Activated CD8-positive, alpha-beta memory T cell treated with anti-CD3 and anti-CD28 coated beads, Interleukin-2, amount 50 U/mL, for 24 hours (primary cell): ENCODE measurements at regions not wholly inside any gene's neighbourhood (a gene's known extent, or its start where the extent isn't known, plus 50 kb on each side); places are given as distances from the start of the nearest gene placed in this dataset.

Experiments used
- DNase-seq: peaks from one replicate; pipeline ENCODE4 v3.0.0-alpha.2; 2020; ENCODE audit errors: extremely low read depth

GRCh38 chr21:24225431-24225830 lies 1381.8 kb downstream of the MRPL39 start:
- no peak for DNase-seq

- no peak for DNase-seq
Measured at GRCh38 chr21:24224422-24224821, 1382.9 kb downstream of the MRPL39 start.

- no peak for DNase-seq
Measured at GRCh38 chr21:24223624-24224023, 1383.7 kb downstream of the MRPL39 start.

GRCh38 chr21:24222676-24223075 lies 1384.6 kb downstream of the MRPL39 start:
- no peak for DNase-seq

- no peak for DNase-seq
Measured at GRCh38 chr21:24220446-24220845, 1386.8 kb downstream of the MRPL39 start.

GRCh38 chr21:24217151-24217550 lies 1390.1 kb downstream of the MRPL39 start:
- DNase-seq, result no peak

GRCh38 chr21:24210130-24210529 lies 1397.2 kb downstream of the MRPL39 start:
- no peak for DNase-seq

- no peak for DNase-seq
Measured at GRCh38 chr21:24208562-24209260, 1398.6 kb downstream of the MRPL39 start.

- no peak for DNase-seq
Measured at GRCh38 chr21:24205319-24205718, 1402.0 kb downstream of the MRPL39 start.

- no peak for DNase-seq
Measured at GRCh38 chr21:24204641-24205040, 1402.6 kb downstream of the MRPL39 start.

GRCh38 chr21:24200052-24200451 lies 1407.2 kb downstream of the MRPL39 start:
- DNase-seq, result no peak

- DNase-seq, result no peak
Measured at GRCh38 chr21:24197923-24198322, 1409.4 kb downstream of the MRPL39 start.

GRCh38 chr21:24197132-24197643 lies 1410.1 kb downstream of the MRPL39 start:
- no peak for DNase-seq

- DNase-seq, result no peak
Measured at GRCh38 chr21:24188506-24188905, 1418.8 kb downstream of the MRPL39 start.

- no peak for DNase-seq
Measured at GRCh38 chr21:24183077-24183476, 1424.2 kb downstream of the MRPL39 start.

- no peak for DNase-seq
Measured at GRCh38 chr21:24179110-24179509, 1428.2 kb downstream of the MRPL39 start.

GRCh38 chr21:24175106-24175505 lies 1432.2 kb downstream of the MRPL39 start:
- no peak for DNase-seq

GRCh38 chr21:24171736-24172135 lies 1435.5 kb downstream of the MRPL39 start:
- no peak for DNase-seq

GRCh38 chr21:24163539-24163938 lies 1443.7 kb downstream of the MRPL39 start:
- no peak for DNase-seq

- DNase-seq, result no peak
Measured at GRCh38 chr21:24160528-24160927, 1446.8 kb downstream of the MRPL39 start.

GRCh38 chr21:24153137-24153536 lies 1454.1 kb downstream of the MRPL39 start:
- DNase-seq, result no peak

GRCh38 chr21:24150753-24151152 lies 1456.5 kb downstream of the MRPL39 start:
- no peak for DNase-seq

- DNase-seq, result no peak
Measured at GRCh38 chr21:24148461-24148860, 1458.8 kb downstream of the MRPL39 start.

GRCh38 chr21:24147674-24148073 lies 1459.6 kb downstream of the MRPL39 start:
- DNase-seq, result no peak
